ENCODE measurements at regions not wholly inside any gene's neighbourhood (a gene's known extent, or its start where the extent isn't known, plus 50 kb on each side); places are given as distances from the start of the nearest gene placed in this dataset.
"Not testable (repeated sequence)": the region's sequence is repeated elsewhere in the genome, so short reads cannot be mapped to it uniquely, and the experiment has no call there.

- TF ChIP-seq Cebpa-rat (IDR thresholded peaks at IDR 0.05) = no peak
- H3K4me2 ChIP-seq = no peak overlapping the region
Measured at GRCh38 chr4:99746443-99746842, 70.2 kb upstream of the DAPP1 start.

DNA sequence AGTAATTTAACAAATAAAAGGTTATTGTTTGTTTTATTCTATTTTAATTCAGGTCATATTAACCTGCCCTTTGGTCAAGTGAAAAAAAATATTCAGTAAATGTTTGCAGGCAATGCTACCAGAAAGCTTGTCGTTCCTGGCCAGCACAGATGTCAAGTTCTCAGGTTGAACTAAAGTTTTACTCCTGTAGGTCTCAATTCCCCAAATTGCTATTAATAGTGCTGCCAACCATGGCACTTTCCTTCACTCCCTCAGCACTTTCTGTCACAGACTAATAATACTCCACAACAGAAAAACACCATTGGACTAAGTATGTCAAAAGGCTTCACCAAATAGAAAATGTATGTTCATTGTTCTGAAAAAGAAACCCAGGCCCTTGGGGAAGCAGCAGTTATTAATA, 79.2 kb upstream of the C4orf54 start:
- no peak overlapping the region for H3K4me3 ChIP-seq
- H4K20me1 ChIP-seq = no peaks in the 10 kb centered on the region

More at GRCh38 chr4:99746443-99746842, 70.2 kb upstream of the DAPP1 start:
- Histone ChIP-seq H3K27ac (no peak overlapping the region), H3K9me3 (replicated peaks in 1 of 11) (no peaks in the 10 kb centered on the region), H3K36me3 (no peaks in the 10 kb centered on the region), H3K27me3 (no peaks in the 10 kb centered on the region), H3K4me1 (peaks cover 0 to 6% (median 0%) of the 10 kb centered on the region in 10 experiments; a peak in 3 of 20 replicates), H3K4me3 (no peak overlapping the region), H4K20me1 (no peaks in the 10 kb centered on the region), H3K9ac (no peak overlapping the region)

DNA sequence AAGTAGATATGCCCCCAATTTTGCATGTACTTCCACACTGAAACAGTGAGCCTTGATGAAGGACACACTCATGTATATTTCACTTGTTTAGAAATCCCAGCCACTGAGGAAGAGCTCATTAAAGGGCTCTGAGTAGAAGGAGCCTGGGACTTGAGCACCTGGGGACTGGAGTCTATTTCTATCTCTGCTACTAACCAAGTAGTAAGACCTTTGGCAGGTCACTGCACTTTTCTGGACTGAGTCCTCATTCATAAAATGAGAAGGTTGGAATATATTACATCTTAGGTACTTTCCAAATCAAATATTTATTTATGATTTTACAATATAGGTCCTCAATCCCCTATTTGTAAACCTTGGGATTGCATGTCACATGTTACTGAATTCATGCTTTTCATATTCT, 78.2 kb upstream of the C4orf54 start:
- peaks cover 0 to 8% (median 0%) of the 10 kb centered on the region in 11 experiments; a peak in 4 of 22 replicates for H3K9me3 ChIP-seq (replicated peaks in 1 of 11)
- H3K9ac ChIP-seq = no peak overlapping the region
- H3K4me3 ChIP-seq = no peak overlapping the region

More for the DNA sequence above, 79.2 kb upstream of the C4orf54 start:
- no peak for TF ChIP-seq Cebpa-rat (IDR thresholded peaks at IDR 0.05)
- no peaks in the 10 kb centered on the region for H3K4me1 ChIP-seq
- no peak overlapping the region for H3K9ac ChIP-seq
- no peak overlapping the region for H3K27ac ChIP-seq
- no peaks in the 10 kb centered on the region for H3K27me3 ChIP-seq
- peaks cover 0 to 8% (median 0%) of the 10 kb centered on the region in 11 experiments; a peak in 4 of 22 replicates for H3K9me3 ChIP-seq (replicated peaks in 1 of 11)
- no peaks in the 10 kb centered on the region for H3K36me3 ChIP-seq
- H3K4me2 ChIP-seq = no peak overlapping the region

DNA sequence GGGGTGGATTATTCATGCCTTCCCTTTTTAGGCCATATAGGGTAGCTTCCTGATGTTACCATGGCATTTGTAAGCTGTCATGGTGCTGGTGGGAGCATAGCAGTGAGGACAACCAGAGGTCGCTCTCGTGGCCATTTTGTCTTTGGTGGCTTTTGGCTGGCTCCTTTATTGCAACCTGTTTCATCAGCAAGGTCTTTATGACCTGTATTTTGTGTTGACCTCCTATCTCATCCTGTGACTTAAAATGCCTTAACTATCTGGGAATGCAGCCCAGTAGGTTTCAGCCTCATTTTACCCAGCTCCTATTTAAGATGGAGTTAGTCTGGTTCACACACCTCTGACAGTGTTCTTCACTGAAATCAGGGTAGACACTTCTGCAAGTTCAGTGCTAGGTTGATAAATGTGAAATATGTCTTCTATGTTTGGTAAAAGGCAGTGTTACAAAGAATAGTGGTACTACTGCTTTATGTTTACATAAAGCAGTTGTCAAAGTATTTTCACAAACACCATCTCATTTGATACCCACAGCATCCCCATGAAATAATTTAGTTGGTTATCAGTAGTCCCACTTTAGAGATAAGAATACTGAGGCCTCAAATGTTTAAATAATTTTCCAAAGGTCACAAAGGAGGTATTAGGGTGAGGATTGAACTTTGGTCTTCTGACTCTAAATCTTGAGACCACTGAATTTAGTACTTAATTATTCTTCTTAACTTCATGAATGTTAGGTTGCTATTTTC, 77.1 kb upstream of the C4orf54 start:
- Histone ChIP-seq H3K4me3 (no peak overlapping the region), H3K4me2 (no peak overlapping the region), H3K9me3 (replicated peaks in 1 of 11) (peaks cover 0 to 8% (median 0%) of the 10 kb centered on the region in 11 experiments; a peak in 4 of 22 replicates), H3K4me1 (no peaks in the 10 kb centered on the region), H3K27me3 (no peaks in the 10 kb centered on the region), H4K20me1 (no peaks in the 10 kb centered on the region), H3K9ac (no peak overlapping the region), H3K36me3 (no peaks in the 10 kb centered on the region), H3K27ac (no peak overlapping the region)
- no peak for TF ChIP-seq Cebpa-rat (IDR thresholded peaks at IDR 0.05)

More for the DNA sequence above, 78.2 kb upstream of the C4orf54 start:
- H3K4me2 ChIP-seq = no peak overlapping the region
- H3K4me1 ChIP-seq = no peaks in the 10 kb centered on the region
- no peak overlapping the region for H3K27ac ChIP-seq
- no peaks in the 10 kb centered on the region for H4K20me1 ChIP-seq
- no peaks in the 10 kb centered on the region for H3K27me3 ChIP-seq
- TF ChIP-seq Cebpa-rat (IDR thresholded peaks at IDR 0.05) = no peak
- H3K36me3 ChIP-seq = no peaks in the 10 kb centered on the region

GRCh38 chr4:99733455-99733854, 75.8 kb upstream of the C4orf54 start:
- not testable (repeated sequence) for H3K9me3 ChIP-seq (replicated peaks in 1 of 11); H3K4me2 ChIP-seq; H4K20me1 ChIP-seq; H3K4me1 ChIP-seq; H3K27ac ChIP-seq; H3K36me3 ChIP-seq; H3K27me3 ChIP-seq; H3K9ac ChIP-seq; H3K4me3 ChIP-seq

- no peak overlapping the region for H3K27ac ChIP-seq
- no peak overlapping the region for H3K9ac ChIP-seq
- H3K4me3 ChIP-seq = no peak overlapping the region
- H3K4me1 ChIP-seq = no peaks in the 10 kb centered on the region
- H4K20me1 ChIP-seq = no peaks in the 10 kb centered on the region
- no peaks in the 10 kb centered on the region for H3K36me3 ChIP-seq
- H3K9me3 ChIP-seq (replicated peaks in 1 of 11) = peaks cover 0 to 12% (median 10%) of the 10 kb centered on the region in 11 experiments; a peak in 11 of 22 replicates
- TF ChIP-seq Cebpa-rat (IDR thresholded peaks at IDR 0.05) = no peak
- H3K27me3 ChIP-seq = no peaks in the 10 kb centered on the region
- no peak overlapping the region for H3K4me2 ChIP-seq
Measured at GRCh38 chr4:99729186-99729585, 71.6 kb upstream of the C4orf54 start.

GRCh38 chr4:99724067-99724466, 66.4 kb upstream of the C4orf54 start:
- TF ChIP-seq Cebpa-rat (IDR thresholded peaks at IDR 0.05) = no peak
- Histone ChIP-seq H3K4me3 (no peak overlapping the region), H3K9me3 (replicated peaks in 1 of 11) (peaks cover 0 to 12% (median 10%) of the 10 kb centered on the region in 11 experiments; a peak in 11 of 22 replicates), H3K4me1 (no peaks in the 10 kb centered on the region), H3K27ac (no peak overlapping the region), H3K4me2 (no peak overlapping the region), H3K27me3 (no peaks in the 10 kb centered on the region), H3K9ac (no peak overlapping the region), H3K36me3 (no peaks in the 10 kb centered on the region), H4K20me1 (no peaks in the 10 kb centered on the region)

- Histone ChIP-seq H3K36me3 (no peaks in the 10 kb centered on the region), H4K20me1 (no peaks in the 10 kb centered on the region), H3K9ac (no peak overlapping the region), H3K9me3 (replicated peaks in 1 of 11) (peaks cover 0 to 12% (median 10%) of the 10 kb centered on the region in 11 experiments; a peak in 11 of 22 replicates), H3K4me3 (no peak overlapping the region), H3K4me2 (no peak overlapping the region), H3K27ac (no peak overlapping the region), H3K27me3 (no peaks in the 10 kb centered on the region), H3K4me1 (no peaks in the 10 kb centered on the region)
- TF ChIP-seq Cebpa-rat (IDR thresholded peaks at IDR 0.05) = no peak
Measured at GRCh38 chr4:99723612-99724011, 66.0 kb upstream of the C4orf54 start.

DNA sequence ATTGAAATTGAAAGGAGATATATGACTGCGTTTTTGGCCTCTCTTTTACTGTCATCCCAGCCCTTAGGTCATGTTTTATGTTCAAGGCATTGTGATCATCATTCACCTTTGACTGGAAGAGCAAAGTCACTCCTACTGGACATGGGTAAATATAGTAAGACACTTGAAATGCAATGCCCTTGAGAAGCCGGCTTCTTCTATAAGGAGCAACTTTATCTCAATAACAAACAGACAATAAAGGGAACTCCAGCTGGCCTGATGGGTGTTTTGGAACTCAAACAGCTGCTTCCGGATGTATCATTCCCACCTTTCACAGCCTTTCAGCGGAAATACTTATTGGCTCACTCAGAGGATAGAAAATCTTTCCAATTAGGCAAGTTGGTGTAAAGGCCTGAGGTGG, 65.1 kb upstream of the C4orf54 start:
- H4K20me1 ChIP-seq = no peaks in the 10 kb centered on the region
- no peak for TF ChIP-seq Cebpa-rat (IDR thresholded peaks at IDR 0.05)

GRCh38 chr4:99722006-99722405, 64.4 kb upstream of the C4orf54 start:
- peak in 4 of 11 experiments; percentile 13 to 46 (median 34); a peak in 2 of 22 replicates for TF ChIP-seq Cebpa-rat (IDR thresholded peaks at IDR 0.05)
- Histone ChIP-seq H3K4me3 (no peak overlapping the region), H3K36me3 (no peaks in the 10 kb centered on the region), H4K20me1 (no peaks in the 10 kb centered on the region), H3K4me1 (no peaks in the 10 kb centered on the region), H3K27ac (no peak overlapping the region), H3K4me2 (no peak overlapping the region), H3K27me3 (no peaks in the 10 kb centered on the region), H3K9ac (no peak overlapping the region), H3K9me3 (replicated peaks in 1 of 11) (no peaks in the 10 kb centered on the region)

More for the DNA sequence above, 65.1 kb upstream of the C4orf54 start:
- no peak overlapping the region for H3K27ac ChIP-seq
- H3K9me3 ChIP-seq (replicated peaks in 1 of 11) = peaks cover 0 to 6% (median 4%) of the 10 kb centered on the region in 11 experiments; a peak in 10 of 22 replicates
- no peaks in the 10 kb centered on the region for H3K4me1 ChIP-seq
- no peaks in the 10 kb centered on the region for H3K36me3 ChIP-seq
- no peak overlapping the region for H3K4me3 ChIP-seq
- no peak overlapping the region for H3K4me2 ChIP-seq
- H3K27me3 ChIP-seq = no peaks in the 10 kb centered on the region
- H3K9ac ChIP-seq = no peak overlapping the region
